COR-L47 (cell line): ENCODE measurements at regions not wholly inside any gene's neighbourhood (a gene's known extent, or its start where the extent isn't known, plus 50 kb on each side); places are given as distances from the start of the nearest gene placed in this dataset.
A peak's percentile ranks its signal among the peaks of the same experiment; 100 is the strongest.

Source experiments
- DNase-seq: peaks from one replicate; lab custom pipeline; 2025; lab: John Stamatoyannopoulos, UW

- no peak for DNase-seq
Measured at GRCh38 chr3:18883571-18883970, 264.7 kb upstream of the KCNH8 start.

- DNase-seq = no peak
Measured at GRCh38 chr3:18880691-18881090, 267.6 kb upstream of the KCNH8 start.

DNA sequence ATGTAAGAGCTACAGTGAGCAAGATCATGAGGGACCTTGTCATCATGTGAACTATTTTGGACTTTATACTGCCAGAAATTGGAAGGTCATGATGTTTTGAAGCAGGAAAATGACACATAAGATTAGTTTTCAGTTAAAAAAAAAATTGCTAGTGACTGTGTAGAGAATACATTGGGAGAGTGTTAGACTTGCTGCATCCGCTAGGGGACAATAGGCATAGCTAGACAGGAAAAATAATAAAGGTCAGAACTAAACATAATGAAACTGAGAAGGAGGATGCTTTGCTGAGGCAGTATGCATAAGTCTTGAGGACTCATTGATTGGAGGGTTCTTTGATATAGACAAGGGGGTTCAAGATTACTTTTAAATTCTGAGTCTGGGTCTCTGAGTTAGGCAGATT is 275.8 kb upstream of the KCNH8 start:
- no peak for DNase-seq

DNA sequence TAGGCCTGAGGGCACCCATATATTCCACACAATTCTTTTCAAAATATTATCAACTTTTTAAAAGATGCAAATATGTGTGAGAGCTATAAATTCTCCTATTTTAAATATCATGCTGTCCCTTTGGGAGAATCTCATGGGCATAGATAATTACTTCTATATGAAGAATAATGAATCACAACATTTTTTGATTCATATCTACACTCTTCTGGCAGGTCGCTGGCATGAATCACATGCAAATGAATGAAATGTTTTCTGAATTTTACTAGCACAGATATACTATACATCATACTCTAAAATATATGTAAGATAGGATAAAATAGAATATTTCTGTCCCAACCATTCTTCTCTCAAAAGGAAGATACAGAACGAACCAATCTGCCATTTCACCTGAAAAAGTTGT is 277.7 kb upstream of the KCNH8 start:
- no peak for DNase-seq

DNA sequence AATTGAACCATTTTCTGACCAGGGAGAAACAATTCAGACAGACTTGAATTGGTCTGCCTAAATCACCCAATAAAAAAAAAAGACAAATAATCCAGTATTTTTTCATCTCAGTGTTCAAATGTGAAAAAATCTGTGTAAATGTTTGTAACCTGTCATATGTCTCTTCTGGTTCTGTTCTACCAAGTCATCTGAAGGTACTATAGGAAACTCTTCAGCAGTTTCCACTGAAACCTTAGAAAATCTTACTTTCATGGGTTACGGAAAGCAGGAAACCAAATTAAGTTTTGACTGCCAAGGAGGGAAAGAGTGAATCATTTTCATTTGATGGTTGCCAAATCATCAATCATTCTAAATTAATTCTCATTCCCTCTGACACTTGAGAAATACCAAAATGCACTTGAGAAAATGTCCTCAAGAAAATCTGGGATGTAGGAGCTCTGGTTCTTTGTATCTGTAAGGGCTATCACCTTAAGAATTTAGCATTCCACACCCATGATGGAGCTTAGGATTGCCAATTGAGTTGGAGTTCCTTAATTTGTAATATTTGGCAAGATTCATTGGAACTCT is 278.2 kb upstream of the KCNH8 start:
- DNase-seq = no peak

- DNase-seq = no peak
Measured at GRCh38 chr3:18868911-18869689, 279.2 kb upstream of the KCNH8 start.

DNA sequence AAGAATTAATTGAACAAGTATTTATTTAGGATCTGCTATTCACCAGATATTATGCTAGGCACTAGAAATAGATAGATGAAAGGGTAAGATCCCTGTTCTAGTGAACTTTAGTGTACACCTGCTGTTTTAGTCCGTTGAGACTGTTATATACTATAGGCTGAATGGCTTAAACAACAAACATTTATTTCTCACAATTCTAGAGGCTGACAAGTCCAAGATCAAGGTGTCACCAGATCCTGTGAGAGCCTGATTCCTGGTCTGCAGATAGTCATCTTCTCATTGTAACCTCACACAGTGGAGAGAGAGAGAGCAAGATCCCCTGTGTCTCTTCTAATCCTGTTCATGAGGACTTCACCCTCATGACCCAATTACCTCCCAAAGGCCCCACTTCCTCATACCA is 281.4 kb upstream of the KCNH8 start:
- DNase-seq = no peak

DNA sequence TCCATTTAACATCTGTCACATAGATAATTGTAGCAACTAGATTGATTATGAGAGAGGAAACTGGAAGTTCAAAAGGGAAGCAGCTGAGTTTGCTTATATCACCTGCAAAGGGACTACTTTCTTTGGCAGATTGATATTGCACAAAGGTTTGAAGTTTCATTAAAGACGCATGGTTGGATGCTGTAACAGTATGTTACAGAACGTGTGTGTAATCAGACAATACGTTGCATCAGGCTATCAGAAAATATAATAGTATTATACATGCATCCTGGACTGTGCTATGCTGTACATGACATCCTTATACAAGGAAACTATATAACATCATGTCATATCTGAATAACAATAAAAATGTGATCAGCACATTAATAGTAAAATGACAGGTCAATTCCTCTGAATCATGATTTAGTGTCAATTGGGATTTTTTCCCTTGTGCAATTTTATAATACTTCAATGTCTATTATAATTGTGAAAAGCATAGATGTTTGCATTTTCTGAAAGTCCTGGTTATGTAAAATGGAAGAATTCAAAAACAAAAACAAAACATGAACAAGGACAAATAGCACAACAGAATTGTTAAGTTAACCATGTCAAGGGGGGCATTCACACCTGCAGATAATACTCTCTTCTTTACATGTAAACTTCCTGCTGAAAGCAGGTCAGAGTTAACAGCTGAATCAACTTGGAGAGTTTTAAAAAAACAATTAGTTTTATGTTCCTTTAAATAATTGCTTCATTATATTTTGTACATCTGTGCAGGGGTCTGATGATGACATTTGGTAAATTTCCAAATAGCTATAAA is 283.2 kb upstream of the KCNH8 start:
- peak; percentile 38 for DNase-seq

DNA sequence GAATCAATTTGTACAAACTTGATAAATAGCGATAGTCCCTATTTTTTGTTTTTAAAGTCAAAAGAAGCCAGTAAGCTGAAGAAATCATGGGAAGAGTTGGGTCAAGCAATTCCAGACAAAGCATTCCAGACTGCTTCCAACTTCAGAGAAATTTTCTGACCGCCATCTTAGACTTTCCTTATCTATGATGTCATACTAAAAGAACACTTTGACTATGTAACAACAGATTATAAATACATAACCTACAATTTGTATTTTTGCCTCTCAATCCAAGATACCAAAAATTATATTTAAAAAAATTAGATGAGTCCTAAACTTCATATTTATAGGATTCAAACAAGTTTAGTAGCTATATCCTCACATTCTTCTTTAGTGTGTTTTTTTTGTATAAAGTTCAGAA is 286.2 kb upstream of the KCNH8 start:
- no peak for DNase-seq

DNA sequence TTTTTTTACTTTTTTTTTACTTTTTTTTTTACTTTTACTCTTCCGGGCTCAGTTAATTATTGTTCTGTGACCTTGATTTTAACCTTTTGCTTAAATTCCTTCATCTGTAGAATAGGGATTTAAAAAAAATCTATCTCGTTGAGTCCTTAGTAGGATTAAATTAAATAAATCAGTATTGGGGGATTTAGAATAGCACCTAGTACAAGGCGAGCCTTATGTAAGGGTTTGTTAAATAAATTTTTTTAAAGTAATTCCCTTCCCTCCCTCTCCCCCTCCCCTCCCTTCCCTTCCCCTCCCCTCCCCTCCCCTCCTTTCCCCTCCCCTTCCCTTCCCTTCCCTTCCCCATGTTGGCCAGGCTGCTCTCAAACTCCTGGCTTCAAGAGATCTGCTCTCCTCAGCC is 287.2 kb upstream of the KCNH8 start:
- DNase-seq = no peak

DNA sequence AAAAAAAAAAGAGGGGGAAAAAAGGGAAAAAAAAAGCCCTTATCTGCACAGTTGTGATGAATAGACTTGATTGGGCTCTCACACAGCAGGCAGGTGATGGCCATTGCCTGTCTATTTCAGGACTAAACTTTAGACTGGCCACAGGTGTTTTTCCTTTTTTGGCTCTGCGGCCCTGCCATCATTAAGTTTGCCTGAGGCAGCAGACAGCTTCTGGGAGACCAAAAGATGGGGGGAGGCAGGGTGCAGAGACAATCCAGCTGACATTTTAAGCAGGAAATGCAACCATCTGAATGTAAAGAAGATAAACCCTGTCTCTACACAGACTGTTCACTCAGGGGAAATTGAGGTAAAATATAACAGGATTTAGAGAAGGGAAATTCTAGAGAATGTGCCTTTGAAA is 295.0 kb upstream of the KCNH8 start:
- no peak for DNase-seq

GRCh38 chr3:18847583-18848197 is 300.6 kb upstream of the KCNH8 start:
- no peak for DNase-seq

GRCh38 chr3:18843983-18844382 is 304.3 kb upstream of the KCNH8 start:
- no peak for DNase-seq

DNA sequence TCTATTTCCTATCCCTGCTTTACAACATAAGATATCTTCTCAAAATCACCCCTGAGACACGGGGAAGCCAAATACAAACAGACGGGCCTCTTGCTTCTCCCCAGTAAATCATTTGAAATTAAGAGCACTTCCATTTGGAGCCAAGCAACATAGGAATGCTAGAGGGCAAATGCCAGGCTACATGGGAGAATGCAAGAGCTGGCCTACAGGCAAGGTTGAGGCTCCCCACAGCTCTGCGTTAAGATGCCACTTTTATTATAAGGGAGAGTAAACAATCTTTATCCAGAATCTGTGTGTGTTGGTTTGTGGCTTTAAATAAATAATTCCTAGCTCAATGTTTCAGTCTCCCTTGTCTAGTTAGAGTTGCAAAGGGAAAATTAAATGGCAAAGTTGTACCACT is 305.1 kb upstream of the KCNH8 start:
- no peak for DNase-seq

DNA sequence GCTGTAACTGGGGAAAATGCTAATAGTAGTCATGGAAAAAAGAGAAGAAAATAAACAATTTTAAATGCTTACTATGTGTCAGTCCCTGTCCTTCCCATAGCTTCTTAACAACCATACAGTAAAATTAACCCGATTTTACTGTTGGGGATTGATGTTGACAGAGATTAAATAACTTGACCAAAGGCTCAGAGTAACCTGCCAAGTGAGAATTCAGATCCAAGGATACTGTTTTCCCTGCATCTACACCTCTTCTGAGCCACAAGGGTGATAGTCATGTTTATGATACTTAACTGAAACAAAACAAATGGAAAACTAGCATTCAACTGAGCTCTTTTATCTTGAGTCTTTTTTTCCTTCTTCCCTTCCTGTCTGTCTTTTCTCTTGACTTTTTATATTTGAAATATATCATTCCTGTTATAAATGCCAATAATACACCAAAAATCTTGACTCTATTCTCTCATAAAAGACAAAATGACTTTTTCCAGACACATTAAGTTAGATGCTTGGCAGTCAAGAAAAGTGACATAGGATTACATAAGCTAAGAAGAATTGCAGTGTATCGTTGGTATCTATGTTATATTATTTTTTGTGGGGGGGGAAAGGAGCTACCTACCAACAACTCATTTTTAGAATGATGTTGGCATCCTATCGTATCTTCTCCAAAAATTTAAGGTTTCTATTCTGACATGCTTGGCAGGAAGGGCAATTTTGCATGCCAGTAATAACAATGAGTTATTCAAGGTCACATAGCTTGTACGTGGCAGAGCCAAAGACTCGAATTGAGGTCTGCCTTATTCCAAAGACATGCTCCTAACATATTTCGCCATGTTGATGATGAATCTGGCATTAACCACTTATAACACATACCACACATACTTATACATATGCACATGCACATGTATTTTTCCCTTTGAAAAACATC is 306.6 kb upstream of the KCNH8 start:
- no peak for DNase-seq

DNA sequence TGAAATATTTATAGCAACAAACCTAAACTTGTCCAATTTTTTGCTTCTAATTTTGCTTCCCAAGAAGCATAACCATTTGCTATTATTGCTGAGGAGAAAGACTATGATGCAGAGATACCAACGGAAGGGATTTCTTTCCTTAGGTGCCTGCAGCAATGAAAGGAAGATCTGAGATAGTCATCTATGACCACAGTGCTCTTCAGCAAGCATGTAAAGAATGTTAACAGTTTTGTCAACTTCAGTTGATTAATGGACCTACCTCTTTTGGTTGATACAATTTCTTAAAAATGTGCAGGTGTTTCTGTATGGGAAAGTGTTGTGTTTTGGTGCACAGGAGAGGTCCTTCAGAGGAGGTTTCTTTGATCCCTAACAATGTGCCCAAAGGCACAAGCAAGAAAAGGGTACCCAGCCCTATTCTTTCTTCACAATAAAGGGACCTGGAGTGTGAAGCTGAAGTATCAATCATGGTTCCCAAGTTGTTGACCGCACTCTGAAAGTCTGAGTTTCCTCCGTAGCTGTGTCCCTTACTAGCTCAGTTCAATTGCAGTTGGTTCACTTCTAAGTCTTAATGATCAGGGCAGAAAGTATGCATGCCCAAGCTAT is 307.7 kb upstream of the KCNH8 start:
- DNase-seq = no peak

- DNase-seq = no peak
Measured at GRCh38 chr3:18838758-18839157, 309.6 kb upstream of the KCNH8 start.

DNA sequence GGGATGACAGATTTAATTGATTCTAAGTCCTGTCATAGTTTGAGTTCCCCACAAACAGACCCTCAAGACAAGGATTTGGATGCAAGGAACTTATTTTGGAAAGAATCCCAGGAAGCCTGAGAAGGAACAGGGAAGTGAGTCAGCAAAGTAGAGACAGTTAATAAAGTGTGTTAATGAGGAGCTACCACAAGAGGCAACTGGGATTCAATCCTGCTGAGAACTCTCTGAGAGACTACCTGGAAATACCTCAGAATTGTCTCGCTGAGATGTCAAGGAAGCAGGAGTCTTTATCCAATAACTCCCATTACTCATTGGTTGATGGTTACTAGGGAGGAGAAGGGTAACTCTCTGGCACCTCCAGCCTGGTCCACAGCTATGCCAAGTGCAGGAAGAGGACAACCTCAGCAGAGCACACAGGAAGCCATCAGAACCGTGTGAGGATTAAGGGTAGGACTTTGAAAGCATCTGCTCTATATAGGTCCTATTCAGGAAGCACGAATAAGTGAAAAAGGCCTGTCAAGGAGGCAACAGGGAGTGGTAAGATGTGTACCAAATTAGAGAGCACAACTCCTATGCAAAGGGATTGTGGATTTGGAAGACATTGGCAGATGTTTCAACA is 311.1 kb upstream of the KCNH8 start:
- DNase-seq = no peak

- no peak for DNase-seq
Measured at GRCh38 chr3:18835021-18835420, 313.3 kb upstream of the KCNH8 start.

GRCh38 chr3:18830087-18830486 is 318.2 kb upstream of the KCNH8 start:
- DNase-seq = no peak

DNA sequence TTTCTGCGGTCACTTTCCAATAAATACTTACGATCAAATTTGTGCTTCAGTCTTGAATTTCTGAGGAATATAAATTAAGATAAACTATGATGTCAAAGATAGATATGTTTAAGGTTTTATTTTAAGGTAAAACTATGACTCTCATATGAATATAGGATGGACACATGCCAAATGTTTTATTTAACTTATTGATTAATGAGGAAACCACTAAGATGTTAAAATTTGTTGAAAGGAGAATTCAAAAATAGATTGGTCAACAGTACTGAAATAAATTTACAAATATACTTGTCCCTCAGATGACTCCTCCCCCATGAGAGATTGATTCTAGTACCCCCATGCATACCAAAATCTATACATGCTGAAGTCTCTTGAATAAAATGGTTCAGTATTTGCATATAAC is 319.7 kb upstream of the KCNH8 start:
- DNase-seq = no peak
